ENCODE measurements at regions not wholly inside any gene's neighbourhood (a gene's known extent, or its start where the extent isn't known, plus 50 kb on each side); places are given as distances from the start of the nearest gene placed in this dataset.
"Not testable (repeated sequence)": the region's sequence is repeated elsewhere in the genome, so short reads cannot be mapped to it uniquely, and the experiment has no call there.

- DNase-seq (ENCODE audit: low read depth), result no peak
Observed at GRCh38 chr5:104859437-104859836, 1296.8 kb upstream of the NUDT12 start.

GRCh38 chr5:104852099-104852498 is 1289.5 kb upstream of the NUDT12 start:
- DNase-seq (ENCODE audit: low read depth), result not testable (repeated sequence)

GRCh38 chr5:104845541-104845940 is 1283.0 kb upstream of the NUDT12 start:
- no peak for DNase-seq (ENCODE audit: low read depth)

- DNase-seq (ENCODE audit: low read depth), result no peak
Observed at GRCh38 chr5:104843822-104844221, 1281.2 kb upstream of the NUDT12 start.

- DNase-seq (ENCODE audit: low read depth), result no peak
Observed at GRCh38 chr5:104840284-104840683, 1277.7 kb upstream of the NUDT12 start.

- not testable (repeated sequence) for DNase-seq (ENCODE audit: low read depth)
Observed at GRCh38 chr5:104831515-104831914, 1268.9 kb upstream of the NUDT12 start.

- no peak for DNase-seq (ENCODE audit: low read depth)
Observed at GRCh38 chr5:104821606-104822005, 1259.0 kb upstream of the NUDT12 start.

GRCh38 chr5:104817127-104817526 is 1254.5 kb upstream of the NUDT12 start:
- DNase-seq (ENCODE audit: low read depth), result no peak

- DNase-seq (ENCODE audit: low read depth), result no peak
Observed at GRCh38 chr5:104815212-104815611, 1252.6 kb upstream of the NUDT12 start.

GRCh38 chr5:104800440-104801048 is 1238.0 kb upstream of the NUDT12 start:
- DNase-seq (ENCODE audit: low read depth), result no peak

GRCh38 chr5:104793755-104794080 is 1231.1 kb upstream of the NUDT12 start:
- DNase-seq (ENCODE audit: low read depth), result no peak

- no peak for DNase-seq (ENCODE audit: low read depth)
Observed at GRCh38 chr5:104793031-104793754, 1230.6 kb upstream of the NUDT12 start.

GRCh38 chr5:104789366-104789765 is 1226.8 kb upstream of the NUDT12 start:
- DNase-seq (ENCODE audit: low read depth), result no peak

- DNase-seq (ENCODE audit: low read depth), result no peak
Observed at GRCh38 chr5:104785097-104785496, 1222.5 kb upstream of the NUDT12 start.

- no peak for DNase-seq (ENCODE audit: low read depth)
Observed at GRCh38 chr5:104774372-104774771, 1211.8 kb upstream of the NUDT12 start.

GRCh38 chr5:104764197-104764596 is 1201.6 kb upstream of the NUDT12 start:
- DNase-seq (ENCODE audit: low read depth), result no peak

- DNase-seq (ENCODE audit: low read depth), result no peak
Observed at GRCh38 chr5:104763216-104763615, 1200.6 kb upstream of the NUDT12 start.

- no peak for DNase-seq (ENCODE audit: low read depth)
Observed at GRCh38 chr5:104757915-104758314, 1195.3 kb upstream of the NUDT12 start.

- DNase-seq (ENCODE audit: low read depth), result no peak
Observed at GRCh38 chr5:104755806-104756205, 1193.2 kb upstream of the NUDT12 start.

- no peak for DNase-seq (ENCODE audit: low read depth)
Observed at GRCh38 chr5:104754311-104754995, 1191.9 kb upstream of the NUDT12 start.

- no peak for DNase-seq (ENCODE audit: low read depth)
Observed at GRCh38 chr5:104751969-104752368, 1189.4 kb upstream of the NUDT12 start.

- no peak for DNase-seq (ENCODE audit: low read depth)
Observed at GRCh38 chr5:104739905-104740304, 1177.3 kb upstream of the NUDT12 start.

GRCh38 chr5:104739503-104739902 is 1176.9 kb upstream of the NUDT12 start:
- DNase-seq (ENCODE audit: low read depth), result no peak

Measured in fibroblast of gingiva (primary cell).